GM12865 (cell line): ENCODE measurements at regions not wholly inside any gene's neighbourhood (a gene's known extent, or its start where the extent isn't known, plus 50 kb on each side); places are given as distances from the start of the nearest gene placed in this dataset.

Experiments
- DNase-seq: peaks from one replicate; pipeline ENCODE4 v3.0.0; 2010; ENCODE audit warnings: low read depth
- H3K4me3 ChIP-seq: 2 replicates; pipeline ENCODE4 v1.5.1; 2011; ENCODE audit warnings: mild to moderate bottlenecking, low read depth, low read length, control low read depth
- CTCF ChIP-seq: IDR thresholded peaks from 2 replicates; pipeline ENCODE4 v1.5.1; 2011; ENCODE audit warnings: low read length, control low read depth, low read depth, inconsistent platforms; ENCODE audit not compliant: insufficient read depth; ENCODE audit errors: missing control alignments

- DNase-seq, result no peak
- no peak for TF ChIP-seq CTCF
- no peak overlapping the region for H3K4me3 ChIP-seq
Measured at GRCh38 chr7:116390363-116390762, 109.2 kb upstream of the CAV2 start.

- H3K4me3 ChIP-seq, result no peak overlapping the region
- no peak for TF ChIP-seq CTCF
- no peak for DNase-seq
Measured at GRCh38 chr7:116392806-116393205, 106.7 kb upstream of the CAV2 start.

- no peak overlapping the region for H3K4me3 ChIP-seq
- no peak for DNase-seq
- TF ChIP-seq CTCF, result no peak
Measured at GRCh38 chr7:116393654-116394053, 105.9 kb upstream of the CAV2 start.

- TF ChIP-seq CTCF, result no peak
- DNase-seq, result no peak
- no peak overlapping the region for H3K4me3 ChIP-seq
Measured at GRCh38 chr7:116394106-116394505, 105.4 kb upstream of the CAV2 start.

- no peak for TF ChIP-seq CTCF
- DNase-seq, result no peak
- no peak overlapping the region for H3K4me3 ChIP-seq
Measured at GRCh38 chr7:116395141-116395791, 104.3 kb upstream of the CAV2 start.

DNA sequence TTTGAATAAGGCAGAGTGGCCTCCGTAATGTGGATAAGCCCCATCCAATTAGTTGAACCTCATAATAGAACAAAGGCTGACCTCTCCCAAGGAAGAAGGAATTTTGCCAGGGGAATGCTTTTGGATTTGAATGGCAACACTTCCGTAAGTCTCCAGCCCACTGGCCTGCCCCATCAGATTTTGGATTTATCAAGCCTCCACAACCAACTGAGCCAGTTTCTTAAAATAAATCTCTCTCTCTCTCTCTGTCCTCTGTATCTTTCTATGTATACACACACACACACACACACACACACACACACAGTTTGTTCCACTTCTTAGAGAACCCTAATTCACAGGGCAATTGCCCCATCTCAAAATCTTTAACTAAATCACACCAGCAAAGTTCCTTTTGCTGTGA lies 100.9 kb upstream of the CAV2 start:
- no peak overlapping the region for H3K4me3 ChIP-seq
- TF ChIP-seq CTCF, result no peak
- no peak for DNase-seq

DNA sequence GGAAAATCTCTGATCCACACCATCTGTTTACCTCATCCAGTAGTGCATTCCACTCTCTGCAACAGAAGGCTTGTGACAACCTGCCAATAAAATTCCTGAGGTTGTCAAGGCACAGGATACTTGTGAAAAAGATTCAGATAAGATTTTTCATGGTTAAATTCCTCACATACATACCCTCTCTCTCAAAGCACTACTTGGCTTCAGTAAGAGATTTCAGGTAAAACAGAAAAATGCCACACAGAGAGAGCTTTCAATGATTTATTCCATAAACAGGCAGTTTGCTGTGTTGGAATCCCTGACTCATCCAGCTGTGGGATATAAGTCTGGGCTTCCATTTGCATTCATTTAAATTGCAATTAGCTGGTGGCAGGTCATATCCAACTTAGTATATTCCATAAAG lies 99.7 kb upstream of the CAV2 start:
- no peak overlapping the region for H3K4me3 ChIP-seq
- no peak for TF ChIP-seq CTCF
- no peak for DNase-seq
